ENCODE measurements at regions not wholly inside any gene's neighbourhood (a gene's known extent, or its start where the extent isn't known, plus 50 kb on each side); places are given as distances from the start of the nearest gene placed in this dataset.

DNA sequence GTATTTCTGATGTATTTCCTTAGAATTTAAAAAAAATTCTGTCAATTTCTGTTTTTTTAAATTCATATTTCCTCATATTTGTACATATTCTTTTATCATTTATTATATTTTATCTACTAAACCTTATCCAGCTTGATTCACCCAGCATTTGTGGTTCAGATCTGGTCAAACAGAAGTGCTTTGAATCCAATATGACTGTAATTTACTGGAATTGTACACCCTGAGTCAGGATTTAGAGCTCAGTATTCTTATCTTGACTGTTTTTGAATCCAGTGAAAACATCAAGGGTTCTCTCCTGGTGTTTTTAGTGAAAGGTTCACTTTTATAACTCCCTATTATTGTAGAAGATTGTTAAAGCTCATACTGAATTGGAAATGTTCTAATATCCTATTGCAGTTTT is 1077.0 kb upstream of the NCAM2 start:
- no peak overlapping the region for H3K27ac ChIP-seq
- no peak for DNase-seq (ENCODE audit: low spot score in 2 of 2)
- H3K36me3 ChIP-seq, result no peaks in the 10 kb centered on the region
- no peaks in the 10 kb centered on the region for H3K4me1 ChIP-seq
- no peak overlapping the region for H3K4me3 ChIP-seq
- TF ChIP-seq, protein P1, sequence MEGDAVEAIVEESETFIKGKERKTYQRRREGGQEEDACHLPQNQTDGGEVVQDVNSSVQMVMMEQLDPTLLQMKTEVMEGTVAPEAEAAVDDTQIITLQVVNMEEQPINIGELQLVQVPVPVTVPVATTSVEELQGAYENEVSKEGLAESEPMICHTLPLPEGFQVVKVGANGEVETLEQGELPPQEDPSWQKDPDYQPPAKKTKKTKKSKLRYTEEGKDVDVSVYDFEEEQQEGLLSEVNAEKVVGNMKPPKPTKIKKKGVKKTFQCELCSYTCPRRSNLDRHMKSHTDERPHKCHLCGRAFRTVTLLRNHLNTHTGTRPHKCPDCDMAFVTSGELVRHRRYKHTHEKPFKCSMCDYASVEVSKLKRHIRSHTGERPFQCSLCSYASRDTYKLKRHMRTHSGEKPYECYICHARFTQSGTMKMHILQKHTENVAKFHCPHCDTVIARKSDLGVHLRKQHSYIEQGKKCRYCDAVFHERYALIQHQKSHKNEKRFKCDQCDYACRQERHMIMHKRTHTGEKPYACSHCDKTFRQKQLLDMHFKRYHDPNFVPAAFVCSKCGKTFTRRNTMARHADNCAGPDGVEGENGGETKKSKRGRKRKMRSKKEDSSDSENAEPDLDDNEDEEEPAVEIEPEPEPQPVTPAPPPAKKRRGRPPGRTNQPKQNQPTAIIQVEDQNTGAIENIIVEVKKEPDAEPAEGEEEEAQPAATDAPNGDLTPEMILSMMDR (IDR thresholded peaks at IDR 0.05), result no peak
- intact Hi-C loops (cut with DNase I), result no loop called here
- H3K27me3 ChIP-seq, result no peaks in the 10 kb centered on the region
- no peaks in the 10 kb centered on the region for H3K9me3 ChIP-seq

DNA sequence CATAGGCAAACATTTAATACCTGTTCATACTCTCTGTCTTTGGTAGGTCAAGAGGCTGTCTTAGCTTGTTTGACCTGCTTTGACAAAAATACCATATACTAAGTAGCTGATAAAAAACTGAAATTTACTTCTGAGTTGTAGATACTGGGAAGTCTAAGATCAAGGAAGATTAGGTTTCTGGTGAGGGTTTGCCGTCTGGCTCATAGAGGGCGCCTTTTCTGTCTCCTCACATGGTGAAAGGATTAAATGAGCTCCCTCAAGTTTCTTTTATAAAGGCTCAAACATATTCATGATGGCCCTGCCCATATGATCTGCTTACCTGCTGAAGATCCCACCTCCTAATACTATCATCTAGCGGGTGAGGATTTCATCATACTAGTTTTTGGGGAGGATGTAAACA is 1076.1 kb upstream of the NCAM2 start:
- no peak overlapping the region for H3K27ac ChIP-seq
- no peaks in the 10 kb centered on the region for H3K36me3 ChIP-seq
- no peaks in the 10 kb centered on the region for H3K4me1 ChIP-seq
- H3K27me3 ChIP-seq, result no peaks in the 10 kb centered on the region
- intact Hi-C loops (cut with DNase I), result no loop called here
- H3K9me3 ChIP-seq, result no peaks in the 10 kb centered on the region
- TF ChIP-seq, protein P1 (IDR thresholded peaks at IDR 0.05), result no peak
- no peak overlapping the region for H3K4me3 ChIP-seq
- no peak for DNase-seq (ENCODE audit: low spot score in 2 of 2)

DNA sequence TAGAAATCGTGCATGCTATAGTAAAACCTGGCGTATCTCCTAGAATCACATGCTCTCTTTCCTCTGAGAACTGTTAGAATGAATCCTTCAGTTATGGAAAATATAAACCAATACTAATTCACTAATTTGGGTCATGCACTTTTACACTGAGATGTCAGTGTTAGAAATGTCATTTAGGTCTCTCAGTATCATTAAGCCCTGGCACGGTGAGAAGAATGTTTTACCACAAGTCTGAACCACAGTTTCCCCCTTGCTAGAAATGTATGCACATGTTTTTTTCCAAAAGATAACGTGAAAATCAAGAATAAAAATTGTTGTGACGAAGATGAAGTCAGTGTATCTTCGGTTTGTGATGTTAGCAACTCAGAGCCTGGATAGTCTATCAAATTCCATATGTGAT is 1062.7 kb upstream of the NCAM2 start:
- H3K4me3 ChIP-seq, result no peak overlapping the region
- no peak for DNase-seq (ENCODE audit: low spot score in 2 of 2)
- H3K27me3 ChIP-seq, result no peaks in the 10 kb centered on the region
- no peaks in the 10 kb centered on the region for H3K4me1 ChIP-seq
- no peak overlapping the region for H3K27ac ChIP-seq
- TF ChIP-seq, protein P1 (IDR thresholded peaks at IDR 0.05), result no peak
- H3K9me3 ChIP-seq, result no peaks in the 10 kb centered on the region
- intact Hi-C loops (cut with DNase I), result no loop called here
- H3K36me3 ChIP-seq, result no peaks in the 10 kb centered on the region

DNA sequence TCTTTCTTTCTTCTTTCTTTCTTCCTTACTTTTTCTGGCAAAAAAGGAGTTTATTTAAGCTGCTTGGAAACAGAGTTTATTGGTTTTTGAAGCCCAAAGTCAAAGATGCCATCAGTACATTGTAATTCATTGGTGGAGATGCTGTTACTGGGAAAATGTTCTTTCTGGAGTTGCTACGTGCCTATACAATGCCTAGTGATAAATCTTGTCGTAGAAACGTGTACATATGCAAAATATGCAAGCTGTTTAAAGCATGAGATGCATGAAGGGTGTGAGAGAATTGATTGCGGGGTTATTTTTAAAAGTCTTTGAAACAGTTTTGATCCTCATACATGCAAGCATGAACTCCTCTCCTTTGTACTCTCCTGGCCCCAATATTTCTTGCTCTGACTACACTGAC is 1060.6 kb upstream of the NCAM2 start:
- intact Hi-C loops (cut with DNase I), result no loop called here

DNA sequence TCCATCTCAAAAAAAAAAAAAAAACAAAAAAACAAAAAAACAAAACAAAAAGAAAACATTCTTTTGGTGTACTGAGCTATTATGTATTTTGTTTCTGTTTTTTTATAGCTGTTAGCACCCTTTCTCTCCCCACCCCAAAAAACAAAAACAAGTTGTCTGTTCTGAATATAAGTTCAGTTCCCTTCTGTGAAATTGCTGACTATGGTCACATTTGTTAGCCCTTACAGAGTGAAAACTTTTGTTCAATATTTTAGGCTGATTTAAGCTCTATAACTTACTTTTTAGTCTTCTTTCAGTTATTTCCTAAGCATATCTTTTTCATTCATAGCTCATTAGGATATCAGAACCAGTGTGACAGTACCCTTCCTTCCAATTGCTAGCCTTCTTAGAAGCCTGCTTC is 1056.6 kb upstream of the NCAM2 start:
- intact Hi-C loops (cut with DNase I), result no loop called here
- no peaks in the 10 kb centered on the region for H3K9me3 ChIP-seq
- no peak for DNase-seq (ENCODE audit: low spot score in 2 of 2)
- no peak overlapping the region for H3K4me3 ChIP-seq
- no peaks in the 10 kb centered on the region for H3K4me1 ChIP-seq
- H3K27ac ChIP-seq, result no peak overlapping the region
- H3K36me3 ChIP-seq, result no peaks in the 10 kb centered on the region
- no peaks in the 10 kb centered on the region for H3K27me3 ChIP-seq
- TF ChIP-seq, protein P1 (IDR thresholded peaks at IDR 0.05), result no peak

More for the DNA sequence above, 1060.6 kb upstream of the NCAM2 start:
- no peak for DNase-seq (ENCODE audit: low spot score in 2 of 2)
- no peaks in the 10 kb centered on the region for H3K4me1 ChIP-seq
- H3K27me3 ChIP-seq, result no peaks in the 10 kb centered on the region
- TF ChIP-seq, protein P1 (IDR thresholded peaks at IDR 0.05), result no peak
- H3K4me3 ChIP-seq, result no peak overlapping the region
- H3K9me3 ChIP-seq, result no peaks in the 10 kb centered on the region
- H3K27ac ChIP-seq, result no peak overlapping the region
- H3K36me3 ChIP-seq, result no peaks in the 10 kb centered on the region

DNA sequence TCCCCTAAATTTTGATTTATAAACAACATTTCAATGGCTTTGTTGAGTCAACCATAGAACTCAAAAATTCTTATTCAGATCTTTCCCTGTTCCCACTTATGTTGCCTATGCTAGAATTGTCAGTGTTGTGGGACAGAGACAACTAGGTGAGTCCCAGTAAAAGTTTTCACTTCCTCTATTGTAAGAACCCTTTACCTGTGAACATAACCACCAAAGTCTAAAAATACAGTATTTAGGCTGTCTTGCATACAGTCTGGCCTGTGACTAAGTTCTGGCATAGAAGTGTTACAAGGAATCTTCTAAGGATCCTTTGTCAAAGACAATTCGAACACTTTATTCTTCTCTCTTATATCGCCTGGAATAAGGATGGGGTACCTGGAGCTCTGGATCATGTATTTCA is 1047.9 kb upstream of the NCAM2 start:
- H3K4me1 ChIP-seq, result no peaks in the 10 kb centered on the region
- H3K27ac ChIP-seq, result no peak overlapping the region
- DNase-seq (ENCODE audit: low spot score in 2 of 2), result no peak
- intact Hi-C loops (cut with DNase I), result no loop called here
- H3K9me3 ChIP-seq, result no peaks in the 10 kb centered on the region
- no peaks in the 10 kb centered on the region for H3K36me3 ChIP-seq
- TF ChIP-seq, protein P1 (IDR thresholded peaks at IDR 0.05), result no peak
- no peak overlapping the region for H3K4me3 ChIP-seq
- H3K27me3 ChIP-seq, result no peaks in the 10 kb centered on the region
